KMS-11 (cell line): ENCODE measurements at regions not wholly inside any gene's neighbourhood (a gene's known extent, or its start where the extent isn't known, plus 50 kb on each side); places are given as distances from the start of the nearest gene placed in this dataset.

Source experiments
- H2AFZ ChIP-seq: fragments of 200-600 bp; sonication (generic); 2 replicates; pipeline ENCODE4 v1.6.1; 2016; ENCODE audit warnings: antibody characterized with exemption, mixed run types, low read depth
- H3K27ac ChIP-seq: fragments of 200-600 bp; sonication (generic); 2 replicates; pipeline ENCODE4 v1.6.1; 2016; ENCODE audit warnings: mild to moderate bottlenecking, mixed run types
- H3K27me3 ChIP-seq: fragments of 200-600 bp; sonication (generic); 2 replicates; pipeline ENCODE4 v1.6.1; 2017; ENCODE audit warnings: mild to moderate bottlenecking, low read depth, mixed run types, moderate library complexity; ENCODE audit not compliant: insufficient read depth
- H3K36me3 ChIP-seq: fragments of 200-600 bp; sonication (generic); 2 replicates; pipeline ENCODE4 v1.6.1; 2017; ENCODE audit warnings: mild to moderate bottlenecking, mixed run types; ENCODE audit not compliant: insufficient read depth
- H3K4me1 ChIP-seq: fragments of 200-600 bp; sonication (generic); 2 replicates; pipeline ENCODE4 v1.6.1; 2016; ENCODE audit warnings: mild to moderate bottlenecking, low read depth, mixed run types; ENCODE audit not compliant: poor library complexity, severe bottlenecking
- H3K4me2 ChIP-seq: fragments of 200-600 bp; sonication (generic); 2 replicates; pipeline ENCODE4 v1.7.0; 2016; ENCODE audit warnings: mild to moderate bottlenecking, mixed run types
- H3K4me3 ChIP-seq: fragments of 200-600 bp; sonication (generic); IDR thresholded peaks from 2 replicates; pipeline ENCODE4 v1.6.1; 2017; ENCODE audit warnings: low read depth, low read length, mixed read lengths; ENCODE audit not compliant: insufficient read depth
- H3K79me2 ChIP-seq: fragments of 200-600 bp; sonication (generic); 2 replicates; pipeline ENCODE4 v1.6.1; 2016; ENCODE audit warnings: low read depth, mixed run types; ENCODE audit not compliant: insufficient read depth
- H3K9ac ChIP-seq: fragments of 200-600 bp; sonication (generic); 2 replicates; pipeline ENCODE4 v1.6.1; 2016; ENCODE audit warnings: mild to moderate bottlenecking, mixed run types
- H4K20me1 ChIP-seq: fragments of 200-600 bp; sonication (generic); 2 replicates; pipeline ENCODE4 v1.6.1; 2016; ENCODE audit warnings: mild to moderate bottlenecking, mixed run types; ENCODE audit not compliant: insufficient read depth
- TF ChIP-seq, protein P1 (sequence below): fragments of 200-600 bp; sonication (generic); conservative IDR thresholded peaks from 2 replicates; pipeline ENCODE4 v1.6.1; 2017; ENCODE audit warnings: low read depth, mild to moderate bottlenecking, antibody characterized with exemption, low read length, moderate library complexity, mixed read lengths

GRCh38 chr18:69109686-69110085 is 291.0 kb upstream of the DOK6 start:
- Histone ChIP-seq H3K4me3 (no peak overlapping the region), H3K36me3 (no peaks in the 10 kb centered on the region), H3K4me1 (no peaks in the 10 kb centered on the region), H3K27me3 (no peaks in the 10 kb centered on the region), H3K27ac (no peak overlapping the region), H2AFZ (no peak overlapping the region), H3K79me2 (no peaks in the 10 kb centered on the region), H3K4me2 (no peak overlapping the region), H3K9ac (no peak overlapping the region), H4K20me1 (no peaks in the 10 kb centered on the region)
- TF ChIP-seq, protein P1, sequence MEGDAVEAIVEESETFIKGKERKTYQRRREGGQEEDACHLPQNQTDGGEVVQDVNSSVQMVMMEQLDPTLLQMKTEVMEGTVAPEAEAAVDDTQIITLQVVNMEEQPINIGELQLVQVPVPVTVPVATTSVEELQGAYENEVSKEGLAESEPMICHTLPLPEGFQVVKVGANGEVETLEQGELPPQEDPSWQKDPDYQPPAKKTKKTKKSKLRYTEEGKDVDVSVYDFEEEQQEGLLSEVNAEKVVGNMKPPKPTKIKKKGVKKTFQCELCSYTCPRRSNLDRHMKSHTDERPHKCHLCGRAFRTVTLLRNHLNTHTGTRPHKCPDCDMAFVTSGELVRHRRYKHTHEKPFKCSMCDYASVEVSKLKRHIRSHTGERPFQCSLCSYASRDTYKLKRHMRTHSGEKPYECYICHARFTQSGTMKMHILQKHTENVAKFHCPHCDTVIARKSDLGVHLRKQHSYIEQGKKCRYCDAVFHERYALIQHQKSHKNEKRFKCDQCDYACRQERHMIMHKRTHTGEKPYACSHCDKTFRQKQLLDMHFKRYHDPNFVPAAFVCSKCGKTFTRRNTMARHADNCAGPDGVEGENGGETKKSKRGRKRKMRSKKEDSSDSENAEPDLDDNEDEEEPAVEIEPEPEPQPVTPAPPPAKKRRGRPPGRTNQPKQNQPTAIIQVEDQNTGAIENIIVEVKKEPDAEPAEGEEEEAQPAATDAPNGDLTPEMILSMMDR = no peak

- Histone ChIP-seq H3K9ac (no peak overlapping the region), H3K27me3 (no peaks in the 10 kb centered on the region), H3K4me1 (no peaks in the 10 kb centered on the region), H3K79me2 (no peaks in the 10 kb centered on the region), H3K27ac (no peak overlapping the region), H2AFZ (no peak overlapping the region), H3K36me3 (no peaks in the 10 kb centered on the region), H3K4me3 (no peak overlapping the region), H4K20me1 (no peaks in the 10 kb centered on the region), H3K4me2 (no peak overlapping the region)
- TF ChIP-seq, protein P1 = no peak
Measured at GRCh38 chr18:69120833-69121232, 279.9 kb upstream of the DOK6 start.

GRCh38 chr18:69123421-69123820 is 277.3 kb upstream of the DOK6 start:
- Histone ChIP-seq H3K27me3 (no peaks in the 10 kb centered on the region), H3K79me2 (no peaks in the 10 kb centered on the region), H3K4me1 (no peaks in the 10 kb centered on the region), H3K9ac (no peak overlapping the region), H2AFZ (no peak overlapping the region), H3K4me2 (no peak overlapping the region), H3K36me3 (no peaks in the 10 kb centered on the region), H3K4me3 (no peak overlapping the region), H3K27ac (no peak overlapping the region), H4K20me1 (no peaks in the 10 kb centered on the region)
- TF ChIP-seq, protein P1 = no peak

DNA sequence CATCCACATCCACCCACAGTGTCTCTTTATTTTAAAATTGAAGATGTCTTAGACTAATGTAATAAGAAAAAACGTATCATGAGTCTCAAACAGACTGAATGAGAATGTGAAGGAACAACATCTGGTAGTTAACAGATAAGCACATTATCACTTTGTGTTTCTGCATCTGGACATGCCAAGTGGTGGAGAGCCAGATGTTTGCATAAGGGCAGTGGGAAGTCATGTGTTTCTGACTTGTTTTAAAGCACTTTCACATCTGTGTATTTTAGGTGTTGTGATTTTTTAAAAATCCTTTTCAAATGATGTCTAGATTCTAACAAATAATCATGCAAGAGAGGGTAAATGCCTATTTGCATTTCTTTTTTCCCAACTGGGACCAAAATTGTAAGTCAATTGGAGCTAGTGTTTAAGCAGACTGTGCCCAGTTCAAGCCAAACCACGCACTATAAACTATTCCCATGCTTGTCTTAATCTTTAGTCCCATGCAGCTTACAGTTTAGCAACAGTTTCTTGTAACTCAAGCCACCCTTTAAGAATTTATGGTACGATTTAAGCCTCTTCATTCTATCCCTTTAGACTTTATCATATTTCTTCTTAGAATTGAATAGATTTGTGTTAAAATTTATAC is 272.7 kb upstream of the DOK6 start:
- Histone ChIP-seq H3K4me2 (no peak overlapping the region), H4K20me1 (no peaks in the 10 kb centered on the region; the same call in 1 of the 2 replicates), H2AFZ (no peak overlapping the region), H3K36me3 (no peaks in the 10 kb centered on the region), H3K4me3 (no peak overlapping the region), H3K9ac (no peak overlapping the region), H3K79me2 (no peaks in the 10 kb centered on the region), H3K27ac (no peak overlapping the region), H3K4me1 (no peaks in the 10 kb centered on the region), H3K27me3 (no peaks in the 10 kb centered on the region)
- TF ChIP-seq, protein P1 = no peak
